ENCODE measurements at regions not wholly inside any gene's neighbourhood (a gene's known extent, or its start where the extent isn't known, plus 50 kb on each side); places are given as distances from the start of the nearest gene placed in this dataset.

DNA sequence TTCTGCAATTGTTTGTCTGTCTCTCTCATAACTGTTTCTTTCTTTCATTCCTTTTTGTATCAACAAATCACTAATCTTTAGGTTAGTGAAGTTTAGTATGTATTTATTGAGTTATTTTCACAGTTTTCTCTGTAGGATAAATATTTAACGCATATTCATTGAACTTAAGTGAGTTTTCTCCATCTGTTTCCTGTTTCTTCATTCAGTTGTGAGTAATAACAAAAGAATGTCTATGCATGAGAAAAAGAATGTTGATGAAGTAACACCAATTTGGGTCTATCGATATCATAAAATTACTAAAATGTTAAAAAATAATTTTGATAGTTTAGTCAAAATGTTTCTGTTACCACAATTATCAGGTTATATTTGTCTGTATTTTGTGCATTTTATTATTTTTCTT, 948.0 kb downstream of the DSC3 start:
- H3K9me3 ChIP-seq (ENCODE audit: insufficient read depth in 2 of 2, low read depth in 1 of 2, low read length in 1 of 2): no peaks in the 10 kb centered on the region; a peak in 1 of 4 replicates
- H2BK15ac ChIP-seq (ENCODE audit: low read length): no peak overlapping the region
- no peak overlapping the region for H2BK120ac ChIP-seq (replicated peaks; ENCODE audit: low read depth, low read length)
- no peaks in the 10 kb centered on the region for H3K79me2 ChIP-seq (ENCODE audit: control insufficient read depth in 1 of 2, insufficient read depth in 2 of 2, low read length in 2 of 2)
- no peaks in the 10 kb centered on the region for H3K4me1 ChIP-seq (replicated peaks in 1 of 4; ENCODE audit: control insufficient read depth in 3 of 4, insufficient read depth in 4 of 4, low read length in 3 of 4)
- H3K36me3 ChIP-seq (ENCODE audit: control insufficient read depth in 2 of 4, insufficient read depth in 4 of 4, low read length in 3 of 4): no peaks in the 10 kb centered on the region
- H4K91ac ChIP-seq (replicated peaks; ENCODE audit: insufficient read length, low read length): no peak overlapping the region
- no peak overlapping the region for H2BK5ac ChIP-seq (ENCODE audit: low read depth, low read length)
- no peaks in the 10 kb centered on the region for H3K27me3 ChIP-seq (replicated peaks in 1 of 4; ENCODE audit: control insufficient read depth in 3 of 4, extremely low read depth in 1 of 4, insufficient read depth in 3 of 4, low read length in 3 of 4)
- ChIA-PET CTCF (ENCODE audit: partially characterized antibody) (no interaction called here), POLR2A (ENCODE audit: partially characterized antibody) (no interaction called here)
- H3K14ac ChIP-seq (ENCODE audit: insufficient read length): no peak overlapping the region
- H2BK20ac ChIP-seq (ENCODE audit: low read length): no peak overlapping the region
- H4K5ac ChIP-seq (ENCODE audit: insufficient read length, low read depth, low read length): peak overlapping the region; percentile 66
- WGBS, 2 experiments (ENCODE audit: extremely low coverage in 1 of 2, insufficient coverage in 1 of 2, insufficient read length in 1 of 2, insufficient replicate concordance in 2 of 2, low coverage in 1 of 2, low lambda C conversion rate in 2 of 2, missing lambda C conversion rate in 1 of 2): 87% methylated on average over 2 of the region's 2 CpGs; no CpG with 5 or more reads in 1 of the 2 experiments
- H2AFZ ChIP-seq (ENCODE audit: low read length): no peak overlapping the region
- no peak overlapping the region for H3K18ac ChIP-seq (ENCODE audit: extremely low read depth, low read length)
- H3K56ac ChIP-seq (replicated peaks; ENCODE audit: insufficient read length, low read depth, low read length): no peak overlapping the region
- no peak overlapping the region for H3K4me3 ChIP-seq (ENCODE audit: extremely low read depth in 1 of 4, insufficient read depth in 2 of 4, low read depth in 3 of 4, low read length in 4 of 4)
- no peak overlapping the region for H2BK12ac ChIP-seq (ENCODE audit: low read depth, low read length)
- no peak overlapping the region for H3K23ac ChIP-seq (ENCODE audit: insufficient read length)
- no peak for FAIRE-seq
- no peak overlapping the region for H2AK5ac ChIP-seq (ENCODE audit: low read depth, low read length)
- H3K4ac ChIP-seq (replicated peaks; ENCODE audit: insufficient read length, low read depth, low read length): no peak overlapping the region
- no peak overlapping the region for H4K8ac ChIP-seq (ENCODE audit: extremely low read depth, insufficient read depth, low read length)
- no peak overlapping the region for H3K9ac ChIP-seq (replicated peaks in 1 of 4; ENCODE audit: extremely low read depth in 1 of 4, low read depth in 3 of 4, low read length in 3 of 4)
- no peak overlapping the region for H3K27ac ChIP-seq (ENCODE audit: low read depth, low read length)
- no peaks in the 10 kb centered on the region for H3K23me2 ChIP-seq (ENCODE audit: low read depth, low read length)
- no peak for DNase-seq (ENCODE audit: low read depth in 1 of 2, low spot score in 2 of 2)
- no peaks in the 10 kb centered on the region for H3K79me1 ChIP-seq (ENCODE audit: low read depth, low read length)
- H4K20me1 ChIP-seq (replicated peaks in 1 of 2; ENCODE audit: control insufficient read depth in 1 of 2, insufficient read depth in 2 of 2, low read length in 2 of 2): no peaks in the 10 kb centered on the region
- H3K4me2 ChIP-seq (ENCODE audit: insufficient read depth in 1 of 2, low read depth in 2 of 2, low read length in 2 of 2): no peak overlapping the region
- no peak for TF ChIP-seq SIN3A (conservative IDR thresholded peaks at IDR 0.05 in 1 of 2, IDR thresholded peaks at IDR 0.05 in 1 of 2; ENCODE audit: low read depth in 1 of 2, low read length in 2 of 2)
- TF ChIP-seq, protein P1, sequence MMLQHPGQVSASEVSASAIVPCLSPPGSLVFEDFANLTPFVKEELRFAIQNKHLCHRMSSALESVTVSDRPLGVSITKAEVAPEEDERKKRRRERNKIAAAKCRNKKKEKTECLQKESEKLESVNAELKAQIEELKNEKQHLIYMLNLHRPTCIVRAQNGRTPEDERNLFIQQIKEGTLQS (IDR thresholded peaks at IDR 0.05; ENCODE audit: insufficient read depth, low read depth, low read length): no peak
- TF ChIP-seq CBX8 (IDR thresholded peaks at IDR 0.05; ENCODE audit: borderline replicate concordance, low read depth, low read length): no peak
